HUES6 (cell line): ENCODE measurements at regions not wholly inside any gene's neighbourhood (a gene's known extent, or its start where the extent isn't known, plus 50 kb on each side); places are given as distances from the start of the nearest gene placed in this dataset.
"Not testable (repeated sequence)": the region's sequence is repeated elsewhere in the genome, so short reads cannot be mapped to it uniquely, and the experiment has no call there.

ENCODE experiments used
- H3K27ac ChIP-seq: 2 replicates; pipeline ENCODE4 v1.7.0; 2013; ENCODE audit warnings: low read depth, mild to moderate bottlenecking, low read length, inconsistent platforms
- H3K27me3 ChIP-seq: 2 replicates; pipeline ENCODE4 v1.6.1; 2013; ENCODE audit warnings: low read length; ENCODE audit not compliant: control insufficient read depth, insufficient read depth
- H3K36me3 ChIP-seq: 2 replicates; pipeline ENCODE4 v1.6.1; 2013; ENCODE audit warnings: low read length; ENCODE audit not compliant: control insufficient read depth, insufficient read depth
- H3K4me1 ChIP-seq: 2 replicates; pipeline ENCODE4 v1.6.1; 2013; ENCODE audit warnings: low read length; ENCODE audit not compliant: control insufficient read depth, insufficient read depth
- H3K4me3 ChIP-seq: 2 replicates; pipeline ENCODE4 v1.5.1; 2013; ENCODE audit warnings: low read depth, low read length
- H3K9ac ChIP-seq: one replicate; pipeline ENCODE4 v1.6.1; 2013; ENCODE audit warnings: mild to moderate bottlenecking, low read length
- H3K9me3 ChIP-seq: 2 replicates; pipeline ENCODE4 v1.6.1; 2013; ENCODE audit warnings: low read depth, low read length; ENCODE audit not compliant: control insufficient read depth, insufficient read depth

DNA sequence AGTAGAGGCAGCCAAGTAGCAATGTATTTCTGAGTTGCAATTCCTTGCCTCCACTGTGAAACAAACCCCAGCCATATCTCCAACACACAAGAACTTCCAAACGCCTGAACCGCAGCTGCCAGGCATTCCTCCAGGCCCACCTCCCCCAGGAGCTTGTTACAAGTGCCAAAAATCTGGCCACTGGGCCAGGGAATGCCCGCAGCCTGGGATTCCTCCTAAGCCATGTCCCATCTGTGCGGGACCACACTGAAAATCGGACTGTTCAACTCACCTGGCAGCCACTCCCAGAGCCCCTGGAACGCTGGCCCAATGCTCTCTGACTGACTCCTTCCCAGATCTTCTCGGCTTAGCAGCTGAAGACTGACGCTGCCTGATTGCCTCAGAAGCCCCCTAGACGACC lies 706.3 kb downstream of the FAM181B start:
- Histone ChIP-seq H3K27ac (peak overlapping the region; percentile 26; the same call in 1 of the 2 replicates), H3K4me3 (peak overlapping the region; percentile 37; the same call in 1 of the 2 replicates), H3K9ac (peak overlapping the region; percentile 76), H3K36me3 (peaks cover 13% of the 10 kb centered on the region; the same call in 1 of the 2 replicates), H3K4me1 (peaks cover 27% of the 10 kb centered on the region; the same call in 1 of the 2 replicates)
- H3K27me3 ChIP-seq, H3K9me3 ChIP-seq: not testable (repeated sequence)

DNA sequence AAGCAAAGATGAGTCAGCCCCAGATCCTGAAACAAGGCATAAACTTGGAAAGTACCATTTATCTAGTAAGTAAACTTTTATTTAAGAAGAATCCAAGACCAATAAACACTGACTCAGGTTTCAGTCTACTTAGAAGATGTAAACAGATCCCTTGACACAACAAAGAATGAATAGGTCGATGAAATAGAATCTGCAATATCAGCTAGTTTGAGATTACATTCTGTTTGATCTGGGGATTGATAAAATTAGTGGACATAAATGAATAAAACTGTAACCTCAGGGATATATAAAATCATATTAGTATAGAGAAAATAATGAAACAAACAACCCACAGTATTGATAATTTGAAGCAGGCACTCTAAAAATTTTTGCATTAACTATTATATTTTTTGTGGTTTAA lies 708.9 kb downstream of the FAM181B start:
- no peak overlapping the region for H3K9ac ChIP-seq
- H3K27ac ChIP-seq, result peak overlapping the region; percentile 78; the same call in 1 of the 2 replicates
- peak overlapping the region; percentile 8; the same call in 1 of the 2 replicates for H3K4me3 ChIP-seq

DNA sequence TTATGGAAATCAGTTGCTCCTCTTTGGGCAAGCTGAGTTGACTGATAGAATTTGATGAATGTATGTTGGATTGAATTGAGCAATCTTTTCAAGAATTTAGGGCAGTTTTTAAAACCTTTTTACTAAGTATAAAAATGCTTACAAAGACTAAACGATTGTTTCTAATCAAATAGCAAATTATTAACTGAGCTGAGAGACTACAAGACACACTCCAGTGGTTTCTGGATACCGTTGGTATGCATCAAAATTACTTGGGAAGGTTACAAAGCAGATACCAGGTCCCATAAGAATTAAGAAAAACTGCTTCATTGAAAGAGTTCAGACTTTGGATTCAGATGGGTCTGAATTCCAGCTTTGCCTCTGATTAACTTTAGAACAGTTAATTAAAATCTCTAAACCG lies 721.4 kb downstream of the FAM181B start:
- Histone ChIP-seq H3K27me3 (no peaks in the 10 kb centered on the region), H3K9me3 (no peaks in the 10 kb centered on the region), H3K9ac (no peak overlapping the region), H3K36me3 (no peaks in the 10 kb centered on the region), H3K4me1 (no peaks in the 10 kb centered on the region), H3K27ac (no peak overlapping the region), H3K4me3 (no peak overlapping the region)

More for the DNA sequence above, 708.9 kb downstream of the FAM181B start:
- H3K4me1 ChIP-seq, result peaks cover 12% of the 10 kb centered on the region; the same call in 1 of the 2 replicates
- H3K9me3 ChIP-seq, result peaks cover 4% of the 10 kb centered on the region; the same call in 1 of the 2 replicates
- peaks cover 13% of the 10 kb centered on the region; the same call in 1 of the 2 replicates for H3K36me3 ChIP-seq
- no peaks in the 10 kb centered on the region for H3K27me3 ChIP-seq

DNA sequence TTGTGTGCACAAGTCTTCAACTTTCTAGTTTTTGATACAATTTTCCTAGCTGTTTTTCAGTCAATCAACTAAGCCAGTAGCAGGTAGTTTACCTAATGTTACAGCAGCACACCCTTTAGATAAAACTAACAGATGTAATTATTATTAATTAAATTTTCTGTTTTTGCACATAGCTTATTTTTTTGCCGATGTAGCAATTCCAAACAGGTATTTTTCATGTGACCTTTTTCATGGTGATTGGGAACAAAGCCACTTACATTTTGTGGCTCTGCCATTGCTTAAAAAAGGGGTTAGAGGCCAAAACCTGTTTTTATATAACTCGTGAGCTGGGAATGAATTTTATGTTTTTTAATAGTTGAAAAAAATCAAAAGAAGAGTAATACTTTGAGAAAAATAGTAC lies 724.5 kb downstream of the FAM181B start:
- H3K27ac ChIP-seq, result no peak overlapping the region
- no peaks in the 10 kb centered on the region for H3K27me3 ChIP-seq
- no peak overlapping the region for H3K9ac ChIP-seq
- no peaks in the 10 kb centered on the region for H3K4me1 ChIP-seq
- no peak overlapping the region for H3K4me3 ChIP-seq
- no peaks in the 10 kb centered on the region for H3K9me3 ChIP-seq
- H3K36me3 ChIP-seq, result no peaks in the 10 kb centered on the region

DNA sequence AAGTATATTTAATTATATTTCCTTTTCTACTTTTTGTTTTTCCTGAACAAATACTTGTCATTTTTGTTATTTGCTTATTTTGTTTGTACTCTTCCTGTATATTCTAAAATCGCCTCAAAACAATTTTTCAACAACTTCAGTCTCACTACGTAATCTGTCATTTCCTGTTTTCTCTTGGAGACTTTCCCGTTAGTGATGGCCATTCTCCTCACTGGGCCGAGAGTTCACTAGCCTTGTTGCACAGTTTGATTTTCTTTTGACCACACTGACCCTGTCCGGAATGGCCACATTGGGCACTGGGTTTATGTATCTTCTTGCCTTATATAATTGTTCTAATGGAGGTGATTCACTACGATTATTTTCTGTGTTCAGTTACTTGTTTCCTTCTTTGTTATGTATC lies 726.1 kb downstream of the FAM181B start:
- Histone ChIP-seq H3K4me1 (no peaks in the 10 kb centered on the region), H3K9me3 (peaks cover under 1% of the 10 kb centered on the region; the same call in 1 of the 2 replicates), H3K9ac (no peak overlapping the region), H3K27ac (no peak overlapping the region), H3K4me3 (no peak overlapping the region), H3K27me3 (no peaks in the 10 kb centered on the region), H3K36me3 (no peaks in the 10 kb centered on the region)

DNA sequence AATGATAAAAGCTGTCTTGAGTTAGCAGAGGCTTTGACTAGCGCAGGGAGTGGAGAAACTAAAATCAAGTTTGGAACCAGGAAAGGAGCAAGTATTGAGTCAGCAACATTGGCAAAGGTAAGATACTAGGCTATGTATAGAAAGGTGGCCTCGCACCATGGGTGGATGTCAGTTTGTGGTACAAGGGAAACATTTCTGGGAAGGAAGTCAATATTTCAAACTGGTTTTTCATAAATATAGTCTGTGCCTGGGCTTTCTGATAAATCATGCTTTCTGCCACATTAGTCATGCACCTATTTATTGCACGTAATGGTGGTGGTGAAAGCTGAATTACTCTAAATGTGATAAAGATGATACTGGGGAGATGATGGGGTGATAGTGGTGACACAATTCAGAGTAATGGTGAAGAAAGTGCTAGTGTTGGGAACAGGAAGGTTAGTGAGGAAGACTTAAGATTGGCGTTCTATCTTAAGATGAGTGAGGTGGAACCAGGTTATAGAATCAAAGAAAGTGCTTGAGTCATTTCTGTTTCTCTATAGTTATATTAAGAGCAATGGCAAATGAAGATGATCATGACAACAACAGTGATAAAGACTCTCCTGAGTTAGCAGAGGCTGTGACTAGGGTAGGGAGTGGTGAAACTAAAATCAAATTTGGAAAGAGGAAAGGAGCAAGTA lies 729.0 kb downstream of the FAM181B start:
- H3K36me3 ChIP-seq, result no peaks in the 10 kb centered on the region
- no peak overlapping the region for H3K9ac ChIP-seq
- H3K27me3 ChIP-seq, result no peaks in the 10 kb centered on the region
- no peak overlapping the region for H3K27ac ChIP-seq
- H3K4me3 ChIP-seq, result no peak overlapping the region
- H3K9me3 ChIP-seq, result peaks cover 2% of the 10 kb centered on the region; the same call in 1 of the 2 replicates
- no peaks in the 10 kb centered on the region for H3K4me1 ChIP-seq

DNA sequence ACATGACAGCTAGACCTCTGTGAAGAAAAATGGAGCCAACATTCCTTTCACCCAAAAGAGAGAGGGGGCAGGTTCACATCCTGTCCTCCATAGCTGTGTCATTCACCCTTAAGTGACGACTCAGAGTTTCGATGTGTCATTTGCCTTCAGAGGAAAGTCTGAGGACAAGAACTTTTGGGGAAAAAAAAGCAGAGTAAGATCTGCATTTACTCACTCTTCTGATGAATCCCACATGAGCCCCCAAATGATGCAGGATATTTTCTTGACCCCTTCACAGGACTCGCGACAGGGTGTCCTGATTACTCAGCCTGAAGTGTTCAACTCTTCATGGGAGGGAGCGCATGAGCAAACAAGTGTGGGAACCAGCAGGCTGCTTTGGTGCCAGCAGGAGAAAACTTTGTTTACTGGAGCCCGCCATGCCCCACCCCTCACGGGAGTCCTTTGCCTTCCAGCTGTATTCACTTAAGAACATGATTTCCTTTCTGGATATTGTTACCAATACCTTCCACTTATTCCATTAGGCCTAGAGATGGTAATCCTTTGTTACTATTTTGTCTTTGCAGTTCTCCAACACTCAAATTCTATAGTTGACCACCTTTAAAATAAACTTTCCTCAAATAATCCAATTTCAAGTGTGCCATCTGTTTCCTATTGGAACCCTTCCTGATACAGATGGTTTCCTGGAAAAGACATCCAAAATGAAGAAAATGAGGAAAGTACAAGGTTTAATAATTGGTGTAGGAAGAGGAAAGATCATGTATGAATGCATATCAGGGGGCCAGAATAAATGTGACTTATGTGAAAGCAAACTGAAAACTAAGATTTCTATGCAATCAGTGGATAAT lies 729.8 kb downstream of the FAM181B start:
- H3K9me3 ChIP-seq, result peaks cover 2% of the 10 kb centered on the region; the same call in 1 of the 2 replicates
- no peaks in the 10 kb centered on the region for H3K27me3 ChIP-seq
- no peaks in the 10 kb centered on the region for H3K4me1 ChIP-seq
- H3K36me3 ChIP-seq, result no peaks in the 10 kb centered on the region
- no peak overlapping the region for H3K27ac ChIP-seq
- H3K9ac ChIP-seq, result no peak overlapping the region
- no peak overlapping the region for H3K4me3 ChIP-seq

DNA sequence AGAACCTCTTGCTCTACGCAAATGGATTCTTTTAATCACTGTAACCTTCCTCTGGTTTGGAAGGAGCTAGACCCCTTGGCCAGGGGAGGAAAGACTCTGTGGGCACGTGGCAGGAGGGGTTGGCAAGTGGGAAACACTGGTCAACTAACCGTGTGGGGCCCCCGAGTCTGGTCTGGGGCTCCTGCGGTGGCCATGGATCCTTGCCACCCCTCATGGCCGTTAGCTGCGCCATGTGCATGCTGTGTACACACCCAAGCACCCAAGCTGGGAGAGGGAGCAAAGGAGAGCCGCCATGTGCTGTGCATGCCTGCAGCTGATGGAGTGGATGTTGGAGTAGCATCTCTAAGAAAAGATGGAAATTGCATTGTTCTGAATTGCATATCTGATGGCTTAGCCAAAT lies 730.6 kb downstream of the FAM181B start:
- Histone ChIP-seq H3K36me3 (no peaks in the 10 kb centered on the region), H3K4me3 (no peak overlapping the region), H3K27ac (no peak overlapping the region), H3K9me3 (peaks cover 2% of the 10 kb centered on the region; the same call in 1 of the 2 replicates), H3K9ac (no peak overlapping the region), H3K27me3 (no peaks in the 10 kb centered on the region), H3K4me1 (no peaks in the 10 kb centered on the region)

DNA sequence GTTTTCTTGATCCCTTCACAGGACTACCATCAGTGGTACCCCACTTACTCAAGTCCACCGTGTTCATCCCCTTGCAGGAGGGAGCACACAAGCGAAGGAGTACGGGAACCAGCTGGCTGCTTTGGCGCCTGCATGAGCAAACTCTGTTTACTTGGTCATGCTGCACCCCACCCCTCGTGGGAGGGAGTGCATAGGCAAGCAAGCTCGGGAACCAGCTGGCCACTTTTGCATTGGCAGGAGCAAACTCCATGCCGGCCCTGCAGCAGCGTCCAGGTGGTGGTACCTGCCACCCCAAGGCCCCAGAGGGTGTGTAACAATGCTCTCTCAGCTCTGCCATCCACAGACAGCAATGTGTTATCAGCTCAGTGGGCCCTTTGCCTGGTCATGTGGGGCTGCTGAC lies 737.8 kb downstream of the FAM181B start:
- no peaks in the 10 kb centered on the region; the same call in 1 of the 2 replicates for H3K36me3 ChIP-seq
- H3K27me3 ChIP-seq, result no peaks in the 10 kb centered on the region
- no peak overlapping the region for H3K27ac ChIP-seq
- no peak overlapping the region for H3K4me3 ChIP-seq
- no peaks in the 10 kb centered on the region for H3K4me1 ChIP-seq
- H3K9me3 ChIP-seq, result peaks cover 12% of the 10 kb centered on the region
- no peak overlapping the region for H3K9ac ChIP-seq

DNA sequence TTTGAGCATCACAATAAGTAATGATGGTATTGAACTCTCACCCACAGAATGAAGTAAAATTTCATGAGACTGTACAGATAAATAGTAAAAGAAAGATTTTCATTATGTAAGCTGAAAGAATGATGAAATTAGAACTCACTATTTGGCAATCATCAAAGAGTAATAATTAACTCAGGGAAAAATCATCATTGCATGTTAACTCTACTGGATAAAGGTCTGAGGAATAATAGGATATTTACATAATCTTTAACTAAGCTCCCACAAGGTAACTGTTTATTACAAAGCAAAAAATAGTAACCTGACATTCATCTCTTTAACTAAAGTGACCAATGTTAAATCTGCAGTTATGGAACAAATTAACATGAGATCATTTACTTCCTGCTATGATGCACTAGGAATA lies 739.9 kb downstream of the FAM181B start:
- H3K4me1 ChIP-seq, result no peaks in the 10 kb centered on the region
- no peak overlapping the region for H3K27ac ChIP-seq
- peaks cover 21% of the 10 kb centered on the region for H3K9me3 ChIP-seq
- no peaks in the 10 kb centered on the region; the same call in 1 of the 2 replicates for H3K36me3 ChIP-seq
- no peaks in the 10 kb centered on the region for H3K27me3 ChIP-seq
- no peak overlapping the region for H3K9ac ChIP-seq
- no peak overlapping the region for H3K4me3 ChIP-seq
